EH (cell line): ENCODE measurements at regions not wholly inside any gene's neighbourhood (a gene's known extent, or its start where the extent isn't known, plus 50 kb on each side); places are given as distances from the start of the nearest gene placed in this dataset.
A peak's percentile ranks its signal among the peaks of the same experiment; 100 is the strongest.
"Not testable (repeated sequence)": the region's sequence is repeated elsewhere in the genome, so short reads cannot be mapped to it uniquely, and the experiment has no call there.

Source experiments
- DNase-seq: peaks from one replicate; pipeline ENCODE4 v3.0.0-alpha.2; 2015; ENCODE audit warnings: low read depth

- DNase-seq: no peak
These were observed 205.0 kb upstream of the AHR start for GRCh38 chr7:17093461-17093860.

- peak; percentile 99 for DNase-seq
These were observed 203.4 kb upstream of the AHR start for GRCh38 chr7:17094963-17095574.

GRCh38 chr7:17095931-17096330, 202.5 kb upstream of the AHR start:
- DNase-seq: no peak

- no peak for DNase-seq
These were observed 200.7 kb upstream of the AHR start for GRCh38 chr7:17097668-17098297.

- no peak for DNase-seq
These were observed 199.9 kb upstream of the AHR start for GRCh38 chr7:17098515-17098914.

- peak; percentile 11 for DNase-seq
These were observed 199.1 kb upstream of the AHR start for GRCh38 chr7:17099083-17099973.

DNA sequence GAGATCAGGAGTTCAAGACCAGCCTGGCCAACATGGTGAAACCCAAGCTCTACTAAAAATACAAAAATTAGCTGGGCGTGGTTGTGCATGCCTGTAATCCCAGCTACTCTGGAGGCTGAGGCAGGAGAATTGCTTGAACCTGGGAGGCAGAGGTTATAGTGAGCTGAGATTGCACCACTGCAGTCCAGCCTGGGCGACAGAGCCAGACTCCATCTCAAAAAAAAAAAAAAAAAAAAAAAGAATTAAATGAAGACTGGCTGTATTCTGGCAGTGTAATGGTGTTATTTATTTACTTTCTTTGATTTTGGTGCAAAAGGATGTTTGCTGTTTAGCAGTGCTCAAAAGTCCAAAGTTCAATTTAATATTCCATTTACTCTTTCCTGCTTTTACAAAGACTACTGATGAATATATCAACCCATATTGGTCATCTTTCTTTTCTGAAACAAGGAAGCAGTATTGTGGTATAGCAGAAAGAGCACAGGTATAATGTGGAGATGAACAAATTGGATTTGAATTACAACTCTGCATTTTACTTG, 198.4 kb upstream of the AHR start:
- DNase-seq: not testable (repeated sequence)

- no peak for DNase-seq
These were observed 197.2 kb upstream of the AHR start for GRCh38 chr7:17101207-17101696.

DNA sequence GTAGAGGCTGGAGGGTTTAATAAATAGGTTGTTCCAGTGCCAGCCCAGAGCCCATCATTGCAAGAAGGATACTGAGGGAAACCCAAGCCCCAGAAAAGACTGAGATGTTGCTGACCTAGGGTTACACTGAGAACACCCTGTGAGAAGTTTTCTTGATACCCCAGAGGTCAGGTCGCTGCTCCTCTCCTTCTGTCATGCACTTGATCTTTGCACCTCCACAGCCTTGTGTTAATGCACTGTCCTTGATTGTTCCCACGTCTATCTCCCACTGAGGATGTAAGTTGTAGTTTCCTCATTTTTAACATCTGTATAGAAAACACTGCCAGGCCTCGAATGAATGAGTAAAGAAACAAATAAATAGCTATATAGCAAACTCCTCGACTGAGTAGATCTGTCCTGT, 195.3 kb upstream of the AHR start:
- DNase-seq: no peak

GRCh38 chr7:17103984-17104383, 194.5 kb upstream of the AHR start:
- no peak for DNase-seq

- DNase-seq: no peak
These were observed 194.0 kb upstream of the AHR start for GRCh38 chr7:17104419-17104818.

GRCh38 chr7:17105701-17106100, 192.8 kb upstream of the AHR start:
- peak; percentile 66 for DNase-seq

DNA sequence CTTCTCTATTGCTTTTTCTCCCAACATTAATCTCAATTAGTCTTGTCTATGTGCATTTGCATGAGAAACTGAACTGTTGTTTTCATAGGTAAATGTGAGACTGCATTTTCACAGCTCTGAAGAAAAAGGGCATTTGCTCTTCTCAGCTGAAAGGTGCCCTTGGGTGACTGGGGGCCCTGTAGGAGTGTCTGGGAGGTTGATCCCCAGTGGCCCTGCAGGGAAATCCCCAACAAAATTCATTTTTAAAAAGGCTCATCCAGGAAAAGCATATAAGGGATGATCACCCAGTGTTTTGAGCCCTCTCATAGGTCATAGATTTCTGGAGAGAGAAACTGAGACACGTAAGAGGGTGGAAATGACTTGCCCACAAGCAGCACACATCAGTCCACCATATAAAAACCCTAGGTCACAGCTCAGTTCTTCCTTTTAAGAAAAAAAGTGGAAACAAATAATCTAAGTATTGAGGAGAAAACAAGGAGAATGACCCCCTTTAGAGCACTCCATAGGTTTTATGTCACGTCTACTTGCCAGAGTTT, 190.3 kb upstream of the AHR start:
- no peak for DNase-seq

GRCh38 chr7:17109020-17109419, 189.4 kb upstream of the AHR start:
- DNase-seq: peak; percentile 83

GRCh38 chr7:17113770-17114169, 184.7 kb upstream of the AHR start:
- not testable (repeated sequence) for DNase-seq

GRCh38 chr7:17118412-17118811, 180.0 kb upstream of the AHR start:
- DNase-seq: no peak

- DNase-seq: no peak
These were observed 177.7 kb upstream of the AHR start for GRCh38 chr7:17120756-17121155.

DNA sequence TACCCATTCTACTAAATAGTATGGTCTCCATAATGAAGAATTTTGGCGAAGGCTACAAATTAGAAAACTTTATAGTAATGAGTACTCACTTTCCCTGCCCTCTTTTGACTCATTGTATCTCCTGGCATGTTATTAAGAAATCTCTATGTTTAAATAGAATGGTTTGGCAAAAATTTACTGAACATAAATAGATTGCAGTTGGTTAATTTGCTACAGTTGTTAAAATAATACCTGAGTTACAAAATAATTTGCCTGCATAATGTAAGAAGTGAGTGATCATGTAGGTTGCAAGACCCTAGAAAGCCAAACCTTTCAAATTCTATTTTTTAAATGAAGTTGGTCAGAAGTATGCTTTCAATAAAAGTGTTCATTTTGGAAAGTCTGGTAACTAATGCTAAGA, 176.8 kb upstream of the AHR start:
- no peak for DNase-seq

- DNase-seq: peak; percentile 95
These were observed 175.4 kb upstream of the AHR start for GRCh38 chr7:17123020-17123419.

GRCh38 chr7:17126413-17127268, 171.8 kb upstream of the AHR start:
- DNase-seq: no peak

GRCh38 chr7:17129218-17129617, 169.2 kb upstream of the AHR start:
- no peak for DNase-seq
